G401.6 (cell line): ENCODE measurements at regions not wholly inside any gene's neighbourhood (a gene's known extent, or its start where the extent isn't known, plus 50 kb on each side); places are given as distances from the start of the nearest gene placed in this dataset.

Experiments used
- FAIRE-seq: peaks from 2 replicates; lab custom pipeline; 2012; peaks lifted over from hg19 to GRCh38; lab: Jason Lieb, UNC

DNA sequence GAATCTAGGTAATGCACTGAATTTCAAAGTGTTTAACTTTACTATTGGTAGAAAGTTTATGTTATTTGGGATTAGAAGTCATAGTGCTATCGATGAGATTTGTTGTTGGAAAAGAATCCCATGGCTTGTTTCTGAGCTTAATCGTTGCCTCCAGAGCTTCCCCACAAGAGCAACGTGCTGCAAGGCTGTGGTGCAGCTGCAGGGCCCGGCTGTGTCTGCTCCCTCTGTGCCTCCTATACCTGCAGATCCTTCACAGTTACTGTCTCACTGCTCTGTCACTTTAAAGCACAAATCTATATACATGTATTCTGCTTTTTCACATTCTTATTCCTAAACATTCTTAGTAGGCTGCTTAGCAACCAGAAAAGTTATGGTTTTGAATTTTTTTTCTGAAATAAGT, 826.6 kb upstream of the COBL start:
- no peak for FAIRE-seq

GRCh38 chr7:52140851-52141250, 824.2 kb upstream of the COBL start:
- FAIRE-seq: no peak

DNA sequence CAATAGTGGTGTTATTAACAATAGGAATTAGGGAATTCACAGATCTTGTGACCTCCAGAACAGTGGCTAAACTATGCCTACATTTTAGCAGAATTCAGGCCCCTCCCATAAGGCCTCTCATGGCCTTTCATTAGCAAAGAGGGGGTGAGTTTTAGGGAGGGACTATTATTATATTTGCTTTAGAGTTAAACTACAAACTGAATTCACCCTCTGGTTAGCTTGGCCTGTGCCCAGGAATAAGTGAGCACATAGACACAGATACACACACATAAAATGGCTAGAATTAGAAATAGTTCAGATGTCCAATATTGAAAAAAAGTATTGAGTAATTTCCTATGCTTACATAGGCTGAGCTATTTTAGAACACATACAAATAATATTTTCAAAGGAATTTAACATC, 818.8 kb upstream of the COBL start:
- no peak for FAIRE-seq

DNA sequence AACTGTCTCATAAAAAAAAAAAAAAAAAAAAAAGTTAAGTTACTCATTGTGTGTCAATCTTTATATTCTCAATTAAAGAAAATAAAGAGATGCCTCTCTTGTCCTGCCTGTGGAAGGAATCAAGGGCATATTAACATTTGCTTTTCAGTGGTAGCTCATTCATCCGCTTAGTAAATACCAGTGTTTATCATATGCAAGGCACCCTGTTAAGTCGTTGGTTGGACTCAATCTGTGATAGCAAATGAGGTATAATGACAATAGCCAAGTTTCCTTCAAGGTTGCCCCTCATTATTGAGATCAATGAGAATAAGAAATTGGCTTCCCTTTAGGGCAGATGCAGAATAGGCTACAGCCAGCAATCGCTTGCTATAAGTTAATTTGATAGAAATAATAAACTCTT, 812.7 kb upstream of the COBL start:
- no peak for FAIRE-seq

DNA sequence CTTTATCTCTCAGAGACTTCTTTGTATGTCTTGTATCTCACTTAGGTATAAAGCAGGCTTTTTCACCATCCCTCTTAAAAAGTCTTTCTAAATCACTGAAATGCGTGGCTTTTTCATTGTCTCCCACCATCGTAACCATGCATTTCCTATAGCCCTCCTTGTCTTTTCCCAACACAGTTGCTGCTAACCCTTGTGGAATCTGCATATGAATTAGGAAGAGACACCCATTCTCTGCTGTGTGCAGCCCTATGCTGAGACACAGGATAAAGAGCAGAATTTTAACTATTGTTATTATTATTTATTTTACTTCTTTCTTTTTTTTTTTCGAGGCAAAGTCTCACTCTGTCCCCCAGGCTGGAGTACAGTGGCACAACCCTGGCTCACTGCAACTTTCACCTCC, 804.3 kb upstream of the COBL start:
- no peak for FAIRE-seq

DNA sequence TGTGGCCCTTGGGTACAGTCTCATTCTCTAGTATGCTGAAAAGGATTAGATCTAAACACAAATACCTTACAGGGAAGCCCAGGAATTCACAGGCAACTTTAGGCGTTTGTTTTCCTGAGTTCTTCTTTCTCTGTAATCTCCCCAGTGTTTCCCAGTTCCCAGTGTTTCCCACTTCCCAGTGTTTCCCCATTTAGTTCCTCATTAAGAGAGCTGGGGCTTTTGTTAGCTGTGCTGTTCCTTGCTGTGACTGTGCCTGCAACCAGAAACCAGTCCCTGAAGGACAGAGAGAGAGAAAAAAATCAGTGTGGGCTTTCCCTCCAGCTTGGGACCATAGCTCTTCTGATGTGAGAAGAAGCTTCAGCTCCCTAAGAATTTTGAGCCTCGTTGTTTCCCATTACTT, 802.9 kb upstream of the COBL start:
- FAIRE-seq: no peak

GRCh38 chr7:52114509-52114908, 797.9 kb upstream of the COBL start:
- no peak for FAIRE-seq

DNA sequence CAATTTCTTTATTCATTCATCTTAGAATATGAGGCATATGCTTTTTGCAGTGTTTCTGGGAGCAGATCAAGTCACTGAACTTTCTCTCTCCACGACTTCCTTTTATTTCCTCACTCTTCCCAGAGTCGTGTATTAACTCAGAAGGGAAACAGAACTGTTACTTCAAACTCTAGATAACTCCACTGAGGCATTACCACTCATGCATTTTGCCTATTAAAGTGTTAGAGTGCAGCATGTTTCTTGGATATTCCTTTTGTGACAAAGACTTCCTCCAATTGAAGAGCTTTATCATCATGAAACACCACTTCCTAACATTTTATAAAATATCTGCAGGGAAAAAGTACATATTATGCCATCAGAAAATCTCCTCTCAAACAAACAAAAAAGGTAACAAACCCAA, 797.4 kb upstream of the COBL start:
- FAIRE-seq: no peak

DNA sequence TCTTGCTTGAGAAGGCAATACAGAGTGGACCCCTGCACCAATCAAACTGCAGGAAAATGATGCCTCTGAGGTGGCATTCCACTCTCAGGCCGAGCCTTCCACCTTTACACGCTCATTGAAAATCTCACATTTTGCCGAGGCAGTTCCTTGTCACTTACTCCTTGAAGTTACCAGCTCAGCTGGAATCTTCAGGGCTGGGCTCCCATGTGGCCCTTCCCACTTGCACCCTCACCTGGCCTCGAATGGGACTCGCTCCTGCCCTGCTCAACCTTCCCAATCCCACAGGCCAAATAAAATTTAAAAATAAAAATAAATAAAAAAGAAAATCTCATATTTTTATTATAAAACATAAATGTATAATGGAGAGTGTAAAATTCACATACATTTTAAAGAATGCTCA, 790.7 kb upstream of the COBL start:
- no peak for FAIRE-seq

DNA sequence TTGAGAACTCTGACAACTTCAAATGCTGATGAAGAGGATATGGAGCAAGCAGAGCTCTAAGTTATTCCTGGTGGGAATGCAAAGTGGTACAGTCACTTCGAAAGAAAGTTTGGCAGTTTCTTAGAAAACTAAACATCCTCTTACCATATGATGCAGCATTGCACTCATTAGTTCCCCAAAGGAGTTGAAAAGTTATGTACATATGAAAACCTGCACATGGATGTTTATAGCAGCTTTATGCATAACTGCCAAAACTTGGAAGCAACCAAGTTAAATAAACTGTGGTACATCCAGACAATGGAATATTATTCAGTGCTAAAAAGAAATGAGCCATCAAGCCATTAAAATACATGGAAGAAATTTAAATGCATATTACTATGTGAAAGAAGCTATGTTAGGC, 779.3 kb upstream of the COBL start:
- no peak for FAIRE-seq

DNA sequence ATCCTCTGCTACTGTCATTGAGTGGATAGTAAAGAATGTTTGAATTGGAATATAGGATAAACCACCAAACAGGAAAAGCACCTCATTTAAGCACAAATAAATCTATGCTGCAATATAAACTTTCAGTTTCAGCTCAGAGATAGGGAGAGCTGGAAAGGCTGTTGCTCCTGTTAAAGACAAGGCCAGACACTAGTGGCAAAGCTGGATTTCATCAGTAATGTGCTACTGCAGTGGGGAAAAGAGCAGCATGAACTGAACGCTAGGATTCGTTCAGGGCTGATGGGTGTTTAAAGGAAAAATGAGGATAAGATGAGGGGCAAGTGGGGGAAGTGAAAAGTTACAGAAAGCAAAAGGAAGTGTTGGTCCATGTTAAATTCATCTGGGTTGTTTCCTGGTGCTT, 775.4 kb upstream of the COBL start:
- FAIRE-seq: no peak

DNA sequence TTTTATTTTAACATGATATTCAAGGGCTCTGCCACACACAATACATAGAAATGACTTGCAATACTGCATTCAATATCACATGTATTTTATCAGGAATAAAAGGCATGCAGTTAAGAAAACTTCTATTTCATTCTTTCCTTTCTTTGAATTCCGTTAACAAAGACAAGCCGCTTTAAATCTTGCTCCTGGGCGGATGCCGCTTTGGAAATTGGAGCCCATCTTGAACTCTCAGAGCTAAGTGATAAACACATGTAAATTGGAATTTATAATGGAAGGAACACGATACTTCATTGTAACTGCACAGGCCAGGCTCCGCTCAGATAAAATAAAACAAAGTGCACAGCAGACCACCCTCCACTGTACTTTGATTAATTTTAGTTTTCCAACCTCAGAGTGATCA, 774.5 kb upstream of the COBL start:
- no peak for FAIRE-seq

GRCh38 chr7:52088008-52088901, 771.6 kb upstream of the COBL start:
- no peak for FAIRE-seq

DNA sequence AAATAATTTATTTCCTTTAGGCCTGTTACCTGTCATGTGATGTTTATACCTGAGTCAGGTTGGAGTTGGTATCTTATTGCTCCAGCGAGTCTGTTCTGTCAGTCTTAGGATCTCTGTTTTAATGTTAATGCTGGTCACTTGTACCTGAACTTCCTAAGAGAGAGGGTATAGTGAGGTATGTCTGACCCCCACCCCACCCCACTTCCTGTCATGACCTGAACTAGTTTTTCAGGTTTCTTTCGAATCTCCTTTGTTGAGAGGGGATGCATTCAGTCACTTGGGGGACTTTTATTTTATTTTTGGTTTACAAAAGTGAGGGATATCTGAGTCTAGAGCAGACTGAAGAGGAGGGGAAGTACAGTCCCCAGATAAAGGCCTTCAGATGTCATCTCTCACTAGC, 769.0 kb upstream of the COBL start:
- FAIRE-seq: no peak

GRCh38 chr7:52080493-52080892, 763.9 kb upstream of the COBL start:
- no peak for FAIRE-seq

DNA sequence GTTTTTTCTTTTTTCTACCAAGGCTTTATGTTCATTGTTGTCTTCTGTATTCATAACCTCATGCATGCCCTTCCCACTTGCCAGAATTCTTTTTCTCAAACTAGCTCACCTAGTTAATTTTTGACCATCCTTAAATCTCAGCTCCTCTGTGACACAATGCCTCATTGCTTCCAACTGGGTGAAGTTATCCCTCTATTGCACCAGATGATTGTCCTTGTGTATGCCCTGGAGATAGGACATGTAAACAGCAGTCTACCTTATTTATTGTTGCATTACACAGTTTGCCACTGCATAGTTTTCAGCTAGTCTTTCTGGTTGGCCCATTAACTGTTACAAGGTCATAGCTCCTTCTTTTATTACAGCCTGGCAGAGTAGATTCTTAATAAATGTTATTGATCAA, 763.1 kb upstream of the COBL start:
- FAIRE-seq: no peak

- FAIRE-seq: no peak
These were observed 761.0 kb upstream of the COBL start for GRCh38 chr7:52077571-52077970.

DNA sequence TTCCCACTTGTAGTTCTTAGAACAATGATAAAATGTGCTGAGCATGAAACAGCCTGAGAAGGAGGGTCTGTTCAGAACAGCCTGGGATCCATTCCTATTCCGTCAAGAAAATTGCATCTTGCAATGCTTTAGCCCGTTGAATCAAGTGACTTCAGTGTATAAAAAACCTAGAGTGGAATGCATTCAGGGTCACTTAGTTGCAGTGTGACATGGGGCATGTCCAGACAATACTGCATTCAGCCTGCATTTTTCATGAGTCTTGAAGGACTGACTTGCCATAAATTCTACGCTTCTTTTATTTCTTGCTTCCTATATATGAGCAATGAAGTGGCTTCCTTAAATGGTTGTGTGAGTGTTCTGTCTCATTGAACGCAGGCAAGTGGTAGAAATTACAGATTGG, 758.3 kb upstream of the COBL start:
- FAIRE-seq: no peak

DNA sequence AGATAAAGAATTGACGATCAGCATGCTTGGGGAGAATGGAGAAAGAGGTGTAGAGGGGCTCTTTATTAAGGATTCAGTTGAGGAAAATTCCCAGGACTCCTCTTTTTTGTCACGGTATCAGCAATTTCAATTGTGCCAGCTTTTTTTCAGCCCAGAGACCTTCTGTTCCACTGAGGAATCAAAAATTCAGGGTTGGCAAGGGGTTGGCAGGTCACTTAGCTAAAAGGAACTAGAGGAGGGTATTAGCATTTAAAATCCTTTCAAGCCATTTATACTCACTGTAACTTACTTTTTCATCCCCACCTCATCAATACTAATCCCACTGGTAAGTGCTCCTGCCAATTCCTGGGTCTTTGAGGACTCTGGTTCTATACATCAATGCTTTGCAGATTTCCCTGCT, 757.5 kb upstream of the COBL start:
- no peak for FAIRE-seq

DNA sequence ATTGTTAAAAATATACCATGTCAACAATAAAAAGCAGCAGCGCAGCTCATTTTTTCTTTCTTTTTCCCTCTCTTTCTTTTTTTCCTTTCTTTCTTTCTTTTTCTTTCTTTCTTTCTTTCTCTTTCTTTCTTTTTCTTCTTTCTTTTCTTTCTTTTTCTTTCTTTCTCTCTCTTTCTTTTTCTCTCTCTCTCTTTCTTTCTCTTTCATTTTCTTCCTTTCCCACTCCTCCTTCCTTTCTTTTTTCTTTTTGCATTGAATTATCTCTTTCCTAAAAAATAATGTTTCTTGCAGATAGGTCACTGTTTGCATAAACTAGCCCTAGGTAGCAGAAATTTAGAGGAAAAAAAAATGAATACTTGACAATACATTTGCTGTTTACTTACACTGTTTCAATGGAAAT, 755.1 kb upstream of the COBL start:
- no peak for FAIRE-seq

DNA sequence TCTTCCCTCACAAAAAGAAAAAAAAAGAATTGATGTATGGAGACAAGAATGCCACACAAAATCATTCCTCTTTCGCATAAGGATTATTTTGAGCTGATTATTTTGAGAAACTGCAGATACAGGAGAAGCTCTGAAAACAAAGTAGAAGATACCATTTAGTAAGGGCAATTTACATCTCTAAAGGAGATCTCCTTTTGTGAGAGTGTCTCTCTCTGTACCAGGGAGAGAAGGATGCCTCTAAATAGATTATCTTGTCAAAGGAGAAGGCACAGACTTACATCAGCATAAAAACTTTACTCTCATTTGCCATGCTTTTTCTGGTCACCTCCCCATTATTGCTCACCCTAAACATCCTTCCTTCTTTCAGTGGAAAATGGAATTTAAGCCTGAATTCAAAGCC, 747.9 kb upstream of the COBL start:
- FAIRE-seq: no peak

- FAIRE-seq: no peak
These were observed 745.1 kb upstream of the COBL start for GRCh38 chr7:52061666-52062065.

GRCh38 chr7:52053525-52053924, 736.9 kb upstream of the COBL start:
- no peak for FAIRE-seq

GRCh38 chr7:52030722-52031121, 714.1 kb upstream of the COBL start:
- no peak for FAIRE-seq

DNA sequence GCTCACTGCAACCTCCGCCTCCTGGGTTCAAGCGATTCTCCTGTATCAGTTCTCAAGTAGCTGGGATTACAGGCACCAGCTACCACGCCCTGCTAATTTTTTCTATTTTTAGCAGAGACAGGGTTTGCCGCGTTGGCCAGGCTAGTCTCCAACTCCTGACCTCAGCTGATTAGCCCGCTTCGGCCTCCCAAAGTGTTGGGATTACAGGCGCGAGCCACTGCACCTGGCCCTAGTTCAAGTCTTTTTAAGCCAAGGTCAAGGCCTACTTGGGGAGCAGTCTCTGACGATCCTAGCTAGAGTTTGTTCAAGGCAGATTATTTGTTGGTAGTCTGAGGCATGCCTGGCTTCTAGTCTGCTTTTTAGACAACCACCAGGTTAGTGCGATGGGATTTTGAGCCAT, 709.5 kb upstream of the COBL start:
- no peak for FAIRE-seq
